Activated CD8-positive, alpha-beta T cell treated with anti-CD3 and anti-CD28 coated beads for 36 hours (primary cell): ENCODE measurements at regions not wholly inside any gene's neighbourhood (a gene's known extent, or its start where the extent isn't known, plus 50 kb on each side); places are given as distances from the start of the nearest gene placed in this dataset.
"Not testable (repeated sequence)": the region's sequence is repeated elsewhere in the genome, so short reads cannot be mapped to it uniquely, and the experiment has no call there.

ENCODE experiments used
- ATAC-seq: fragments of 200-7000 bp; cut with Tn5 transposase; one replicate; pipeline ENCODE4 v1.10.0; 2021; ENCODE audit warnings: mild to moderate bottlenecking, moderate library complexity
- CTCF ChIA-PET: fragments of 350-600 bp; sonication (Branson Sonifier 250); formaldehyde crosslinking; loops from one replicate; lab custom pipeline; 2021; ENCODE audit warnings: antibody characterized with exemption; lab: Charles Lee
- POLR2A ChIA-PET: fragments of 350-600 bp; sonication (Branson Sonifier 250); formaldehyde crosslinking; loops from one replicate; lab custom pipeline; 2021; ENCODE audit warnings: antibody characterized with exemption; lab: Charles Lee
- DNase-seq: peaks from one replicate; pipeline ENCODE4 v3.0.0-alpha.2; 2020
- H3K27ac Mint-ChIP-seq: one replicate; pipeline ENCODE4 v1.8.0; 2021; ENCODE audit warnings: mild to moderate bottlenecking, mixed read lengths
- H3K27me3 Mint-ChIP-seq: one replicate; pipeline ENCODE4 v1.8.0; 2021; ENCODE audit warnings: mixed read lengths
- H3K36me3 Mint-ChIP-seq: one replicate; pipeline ENCODE4 v1.8.0; 2021; ENCODE audit warnings: low read depth, mixed read lengths
- H3K4me1 Mint-ChIP-seq: one replicate; pipeline ENCODE4 v1.8.0; 2021; ENCODE audit warnings: low read depth, mixed read lengths
- H3K4me3 Mint-ChIP-seq: one replicate; pipeline ENCODE4 v1.8.0; 2021; ENCODE audit warnings: mild to moderate bottlenecking, moderate library complexity, mixed read lengths
- H3K9me3 Mint-ChIP-seq: one replicate; pipeline ENCODE4 v1.8.0; 2021; ENCODE audit warnings: mixed read lengths
- CTCF ChIP-seq: fragments of 200-600 bp; IDR thresholded peaks from one replicate; pipeline ENCODE4 v1.8.0; 2022; ENCODE audit warnings: antibody characterized with exemption, mild to moderate bottlenecking
- intact Hi-C: fragments of 100-400 bp; cut with micrococcal nuclease; formaldehyde crosslinking; loops from one replicate; pipeline ENCODE4 v1.10.0; 2022

GRCh38 chr13:83452292-83452950 lies 429.9 kb downstream of the SLITRK1 start:
- ATAC-seq (no peak), DNase-seq (no peak)
- H3K4me3 Mint-ChIP-seq, result no peak overlapping the region
- intact Hi-C loops, result no loop called here
- ChIA-PET CTCF (no interaction called here), POLR2A (no interaction called here)
- no peaks in the 10 kb centered on the region for H3K36me3 Mint-ChIP-seq
- no peaks in the 10 kb centered on the region for H3K27me3 Mint-ChIP-seq
- peaks cover 3% of the 10 kb centered on the region for H3K9me3 Mint-ChIP-seq
- H3K4me1 Mint-ChIP-seq, result no peaks in the 10 kb centered on the region
- H3K27ac Mint-ChIP-seq, result no peak overlapping the region
- TF ChIP-seq CTCF, result no peak

- TF ChIP-seq CTCF, result no peak
- ATAC-seq (no peak), DNase-seq (no peak)
- CTCF ChIA-PET, result no interaction called here
- intact Hi-C loops, result no loop called here
- no peak overlapping the region for H3K4me3 Mint-ChIP-seq
- peaks cover 5% of the 10 kb centered on the region for H3K9me3 Mint-ChIP-seq
- H3K4me1 Mint-ChIP-seq, result no peaks in the 10 kb centered on the region
- H3K36me3 Mint-ChIP-seq, result no peaks in the 10 kb centered on the region
- H3K27me3 Mint-ChIP-seq, result no peaks in the 10 kb centered on the region
- POLR2A ChIA-PET, result no interaction called here
- H3K27ac Mint-ChIP-seq, result no peak overlapping the region
Measured at GRCh38 chr13:83450591-83450990, 431.7 kb downstream of the SLITRK1 start.

GRCh38 chr13:83449668-83450395 lies 432.4 kb downstream of the SLITRK1 start:
- ATAC-seq, result no peak
- no peaks in the 10 kb centered on the region for H3K4me1 Mint-ChIP-seq
- H3K27me3 Mint-ChIP-seq, result no peaks in the 10 kb centered on the region
- peaks cover 4% of the 10 kb centered on the region for H3K9me3 Mint-ChIP-seq
- no peak for DNase-seq
- H3K36me3 Mint-ChIP-seq, result no peaks in the 10 kb centered on the region
- ChIA-PET POLR2A (no interaction called here), CTCF (no interaction called here)
- H3K27ac Mint-ChIP-seq, result no peak overlapping the region
- H3K4me3 Mint-ChIP-seq, result no peak overlapping the region
- intact Hi-C loops, result no loop called here
- TF ChIP-seq CTCF, result no peak

- no peak for DNase-seq
- no peak for ATAC-seq
- Mint-ChIP-seq H3K4me3 (no peak overlapping the region), H3K4me1 (no peaks in the 10 kb centered on the region), H3K27ac (no peak overlapping the region), H3K9me3 (peaks cover 4% of the 10 kb centered on the region), H3K27me3 (no peaks in the 10 kb centered on the region), H3K36me3 (no peaks in the 10 kb centered on the region)
- POLR2A ChIA-PET, result no interaction called here
- CTCF ChIA-PET, result no interaction called here
- no peak for TF ChIP-seq CTCF
- intact Hi-C loops, result no loop called here
Measured at GRCh38 chr13:83440465-83440864, 441.8 kb downstream of the SLITRK1 start.

GRCh38 chr13:83439464-83439863 lies 442.8 kb downstream of the SLITRK1 start:
- H3K36me3 Mint-ChIP-seq, intact Hi-C loops, POLR2A ChIA-PET, H3K27me3 Mint-ChIP-seq, H3K9me3 Mint-ChIP-seq, H3K27ac Mint-ChIP-seq, CTCF ChIA-PET, H3K4me3 Mint-ChIP-seq, DNase-seq, H3K4me1 Mint-ChIP-seq, ATAC-seq: not testable (repeated sequence)
